Activated CD8-positive, alpha-beta memory T cell treated with anti-CD3 and anti-CD28 coated beads, Interleukin-2, amount 10 ng/mL, durations not matched to agents 7 days and 5 days (primary cell): ENCODE measurements at regions not wholly inside any gene's neighbourhood (a gene's known extent, or its start where the extent isn't known, plus 50 kb on each side); places are given as distances from the start of the nearest gene placed in this dataset.
"Not testable (repeated sequence)": the region's sequence is repeated elsewhere in the genome, so short reads cannot be mapped to it uniquely, and the experiment has no call there.

Experiments
- ATAC-seq: fragments of 150-1000 bp; cut with Tn5 transposase; one replicate; pipeline ENCODE4 v1.10.0; 2021; ENCODE audit warnings: moderate library complexity
- CTCF ChIA-PET: fragments of 350-600 bp; sonication (Branson Sonifier 250); formaldehyde crosslinking; loops from one replicate; lab custom pipeline; 2021; ENCODE audit warnings: antibody characterized with exemption; lab: Charles Lee
- DNase-seq: peaks from one replicate; pipeline ENCODE4 v3.0.0-alpha.2; 2020
- H3K27ac Mint-ChIP-seq: one replicate; pipeline ENCODE4 v1.8.0; 2021; ENCODE audit warnings: mild to moderate bottlenecking, mixed read lengths
- H3K27me3 Mint-ChIP-seq: one replicate; pipeline ENCODE4 v1.8.0; 2021; ENCODE audit warnings: mixed read lengths
- H3K36me3 Mint-ChIP-seq: one replicate; pipeline ENCODE4 v1.8.0; 2021; ENCODE audit warnings: mild to moderate bottlenecking, mixed read lengths
- H3K4me1 Mint-ChIP-seq: one replicate; pipeline ENCODE4 v1.8.0; 2021; ENCODE audit warnings: mixed read lengths
- H3K4me3 Mint-ChIP-seq: one replicate; pipeline ENCODE4 v1.8.0; 2021; ENCODE audit warnings: mild to moderate bottlenecking, moderate library complexity, mixed read lengths
- H3K9me3 Mint-ChIP-seq: one replicate; pipeline ENCODE4 v1.8.0; 2022; ENCODE audit warnings: low read depth, mixed read lengths

- Mint-ChIP-seq H3K27me3 (no peaks in the 10 kb centered on the region), H3K27ac (no peak overlapping the region), H3K9me3 (no peaks in the 10 kb centered on the region), H3K4me1 (no peaks in the 10 kb centered on the region), H3K4me3 (no peak overlapping the region), H3K36me3 (no peaks in the 10 kb centered on the region)
- DNase-seq (no peak), ATAC-seq (no peak)
- CTCF ChIA-PET, result no interaction called here
These were observed 190.3 kb downstream of the C1orf94 start for GRCh38 chr1:34366875-34367624.

- DNase-seq (no peak), ATAC-seq (no peak)
- no peaks in the 10 kb centered on the region for H3K9me3 Mint-ChIP-seq
- H3K27ac Mint-ChIP-seq, result no peak overlapping the region
- H3K27me3 Mint-ChIP-seq, result no peaks in the 10 kb centered on the region
- no peaks in the 10 kb centered on the region for H3K36me3 Mint-ChIP-seq
- CTCF ChIA-PET, result no interaction called here
- no peak overlapping the region for H3K4me3 Mint-ChIP-seq
- no peaks in the 10 kb centered on the region for H3K4me1 Mint-ChIP-seq
These were observed 191.2 kb downstream of the C1orf94 start for GRCh38 chr1:34367954-34368353.

- CTCF ChIA-PET, result no interaction called here
- no peaks in the 10 kb centered on the region for H3K36me3 Mint-ChIP-seq
- DNase-seq (no peak), ATAC-seq (no peak)
- peaks cover 7% of the 10 kb centered on the region for H3K27me3 Mint-ChIP-seq
- H3K4me1 Mint-ChIP-seq, result no peaks in the 10 kb centered on the region
- no peak overlapping the region for H3K27ac Mint-ChIP-seq
- H3K4me3 Mint-ChIP-seq, result no peak overlapping the region
- no peaks in the 10 kb centered on the region for H3K9me3 Mint-ChIP-seq
These were observed 193.2 kb downstream of the C1orf94 start for GRCh38 chr1:34369701-34370455.

GRCh38 chr1:34370748-34371147, 194.0 kb downstream of the C1orf94 start:
- Mint-ChIP-seq H3K9me3 (no peaks in the 10 kb centered on the region), H3K27ac (no peak overlapping the region), H3K4me1 (no peaks in the 10 kb centered on the region)

GRCh38 chr1:34371179-34371578, 194.5 kb downstream of the C1orf94 start:
- H3K36me3 Mint-ChIP-seq, DNase-seq, H3K4me1 Mint-ChIP-seq, ATAC-seq, H3K4me3 Mint-ChIP-seq, H3K27me3 Mint-ChIP-seq, CTCF ChIA-PET, H3K9me3 Mint-ChIP-seq, H3K27ac Mint-ChIP-seq: not testable (repeated sequence)

More at GRCh38 chr1:34370748-34371147, 194.0 kb downstream of the C1orf94 start:
- peaks cover 7% of the 10 kb centered on the region for H3K27me3 Mint-ChIP-seq
- DNase-seq (no peak), ATAC-seq (no peak)
- CTCF ChIA-PET, result no interaction called here
- no peaks in the 10 kb centered on the region for H3K36me3 Mint-ChIP-seq
- H3K4me3 Mint-ChIP-seq, result no peak overlapping the region

GRCh38 chr1:34371829-34372532, 195.3 kb downstream of the C1orf94 start:
- H3K27ac Mint-ChIP-seq, result no peak overlapping the region
- peaks cover 14% of the 10 kb centered on the region for H3K27me3 Mint-ChIP-seq
- ATAC-seq (no peak), DNase-seq (no peak)
- CTCF ChIA-PET, result no interaction called here
- H3K4me1 Mint-ChIP-seq, result no peaks in the 10 kb centered on the region
- no peak overlapping the region for H3K4me3 Mint-ChIP-seq
- H3K9me3 Mint-ChIP-seq, result no peaks in the 10 kb centered on the region
- H3K36me3 Mint-ChIP-seq, result no peaks in the 10 kb centered on the region

GRCh38 chr1:34372891-34373290, 196.2 kb downstream of the C1orf94 start:
- Mint-ChIP-seq H3K27me3 (peaks cover 17% of the 10 kb centered on the region), H3K4me3 (no peak overlapping the region), H3K36me3 (no peaks in the 10 kb centered on the region), H3K9me3 (no peaks in the 10 kb centered on the region), H3K27ac (no peak overlapping the region), H3K4me1 (no peaks in the 10 kb centered on the region)
- CTCF ChIA-PET, result no interaction called here
- ATAC-seq, result no peak
- no peak for DNase-seq

- no peak overlapping the region for H3K27ac Mint-ChIP-seq
- no peaks in the 10 kb centered on the region for H3K36me3 Mint-ChIP-seq
- CTCF ChIA-PET, result no interaction called here
- no peak overlapping the region for H3K4me3 Mint-ChIP-seq
- no peak for ATAC-seq
- peaks cover 17% of the 10 kb centered on the region for H3K27me3 Mint-ChIP-seq
- H3K9me3 Mint-ChIP-seq, result no peaks in the 10 kb centered on the region
- H3K4me1 Mint-ChIP-seq, result no peaks in the 10 kb centered on the region
- DNase-seq, result no peak
These were observed 197.2 kb downstream of the C1orf94 start for GRCh38 chr1:34373912-34374311.

- no peak for ATAC-seq
- H3K4me1 Mint-ChIP-seq, result no peaks in the 10 kb centered on the region
- no peak overlapping the region for H3K4me3 Mint-ChIP-seq
- peaks cover 17% of the 10 kb centered on the region for H3K27me3 Mint-ChIP-seq
- DNase-seq, result no peak
- no peak overlapping the region for H3K27ac Mint-ChIP-seq
- H3K36me3 Mint-ChIP-seq, result no peaks in the 10 kb centered on the region
- CTCF ChIA-PET, result no interaction called here
- no peaks in the 10 kb centered on the region for H3K9me3 Mint-ChIP-seq
These were observed 199.8 kb downstream of the C1orf94 start for GRCh38 chr1:34376531-34376930.

- no peaks in the 10 kb centered on the region for H3K9me3 Mint-ChIP-seq
- ATAC-seq (no peak), DNase-seq (no peak)
- H3K4me1 Mint-ChIP-seq, result no peaks in the 10 kb centered on the region
- no peak overlapping the region for H3K27ac Mint-ChIP-seq
- CTCF ChIA-PET, result no interaction called here
- no peak overlapping the region for H3K4me3 Mint-ChIP-seq
- no peaks in the 10 kb centered on the region for H3K36me3 Mint-ChIP-seq
- H3K27me3 Mint-ChIP-seq, result peaks cover 18% of the 10 kb centered on the region
These were observed 202.5 kb downstream of the C1orf94 start for GRCh38 chr1:34378968-34379856.

- no peaks in the 10 kb centered on the region for H3K4me1 Mint-ChIP-seq
- no peak for DNase-seq
- CTCF ChIA-PET, result no interaction called here
- no peaks in the 10 kb centered on the region for H3K36me3 Mint-ChIP-seq
- H3K9me3 Mint-ChIP-seq, result no peaks in the 10 kb centered on the region
- H3K4me3 Mint-ChIP-seq, result no peak overlapping the region
- H3K27me3 Mint-ChIP-seq, result peaks cover 13% of the 10 kb centered on the region
- H3K27ac Mint-ChIP-seq, result no peak overlapping the region
- ATAC-seq, result no peak
These were observed 203.2 kb downstream of the C1orf94 start for GRCh38 chr1:34379911-34380310.

GRCh38 chr1:34380526-34381124, 203.9 kb downstream of the C1orf94 start:
- H3K27ac Mint-ChIP-seq, result no peak overlapping the region
- H3K4me1 Mint-ChIP-seq, result no peaks in the 10 kb centered on the region
- no peaks in the 10 kb centered on the region for H3K36me3 Mint-ChIP-seq
- H3K4me3 Mint-ChIP-seq, result no peak overlapping the region
- no peak for DNase-seq
- CTCF ChIA-PET, result no interaction called here
- peaks cover 13% of the 10 kb centered on the region for H3K27me3 Mint-ChIP-seq
- no peak for ATAC-seq
- H3K9me3 Mint-ChIP-seq, result no peaks in the 10 kb centered on the region

- ATAC-seq (no peak), DNase-seq (no peak)
- Mint-ChIP-seq H3K4me1 (no peaks in the 10 kb centered on the region), H3K9me3 (no peaks in the 10 kb centered on the region), H3K4me3 (no peak overlapping the region), H3K27me3 (peaks cover 4% of the 10 kb centered on the region), H3K36me3 (no peaks in the 10 kb centered on the region), H3K27ac (no peak overlapping the region)
- CTCF ChIA-PET, result no interaction called here
These were observed 213.3 kb downstream of the C1orf94 start for GRCh38 chr1:34389974-34390373.
